ENCODE measurements at regions not wholly inside any gene's neighbourhood (a gene's known extent, or its start where the extent isn't known, plus 50 kb on each side); places are given as distances from the start of the nearest gene placed in this dataset.

GRCh38 chr14:85912141-85912540, 382.2 kb downstream of the FLRT2 start:
- no peak for ATAC-seq
- SMC1A ChIA-PET (ENCODE audit: uncharacterized antibody, unreplicated experiment) = interaction anchor here (0.8 kb wide), 1 partner anchor 13 kb away, joined by 3 read pairs; no protein-coding TSS in a partner anchor
- BruUV-seq (replicated peaks) = no TSS peak

More at GRCh38 chr14:85912141-85912540, 382.2 kb downstream of the FLRT2 start:
- H4K20me1 ChIP-seq (ENCODE audit: control insufficient read depth, insufficient read depth) = no peaks in the 10 kb centered on the region
- 46% methylated on average over 6 of the region's 6 CpGs for WGBS (ENCODE audit: insufficient coverage, insufficient replicate concordance, low lambda C conversion rate, missing lambda C conversion rate)
- H3K27me3 ChIP-seq (replicated peaks in 1 of 2; ENCODE audit: control insufficient read depth in 2 of 2, insufficient read depth in 2 of 2, low read length in 1 of 2) = no peaks in the 10 kb centered on the region
- intact Hi-C loops (cut with micrococcal nuclease; ENCODE audit: unreplicated experiment) = no loop called here
- FAIRE-seq = no peak
- no peak overlapping the region for H3K9ac ChIP-seq (ENCODE audit: control insufficient read depth, insufficient read depth, low read length)
- POLR2A ChIA-PET = no interaction called here
- in situ Hi-C loops (cut with MboI) = no loop called here
- H3K36me3 ChIP-seq (ENCODE audit: control insufficient read depth in 2 of 2, insufficient read depth in 2 of 2, low read length in 1 of 2) = no peaks in the 10 kb centered on the region
- no peaks in the 10 kb centered on the region; the same call in 2 of the 3 replicates for H3K9me3 ChIP-seq (replicated peaks; ENCODE audit: control insufficient read depth, insufficient read depth, low read length)
- DNase-seq (ENCODE audit: low read depth, low spot score) = no peak
- no peak overlapping the region for H3K27ac ChIP-seq (ENCODE audit: control insufficient read depth, insufficient read depth)
- H3K4me1 ChIP-seq (ENCODE audit: control insufficient read depth, insufficient read depth, low read length) = no peaks in the 10 kb centered on the region
- H3K4me3 ChIP-seq = no peak overlapping the region
- no peaks in the 10 kb centered on the region for H3K79me2 ChIP-seq (ENCODE audit: control insufficient read depth, insufficient read depth, low read length)
- TF ChIP-seq PML (IDR thresholded peaks at IDR 0.05; ENCODE audit: low read length) (no peak), BACH1 (IDR thresholded peaks at IDR 0.05; ENCODE audit: borderline replicate concordance) (no peak), ATF7 (IDR thresholded peaks at IDR 0.05; ENCODE audit: low read depth) (no peak), YY1 (IDR thresholded peaks at IDR 0.05; ENCODE audit: low read depth, low read length) (no peak), DPF2 (IDR thresholded peaks at IDR 0.05) (no peak), POU2F2 (IDR thresholded peaks at IDR 0.05; ENCODE audit: borderline replicate concordance, low read depth, low read length) (no peak), ZZZ3 (IDR thresholded peaks at IDR 0.05; ENCODE audit: control insufficient read depth, insufficient read length, low read depth) (no peak), ELK1 (IDR thresholded peaks at IDR 0.05; ENCODE audit: low read depth, low read length) (no peak), CREB1 (IDR thresholded peaks at IDR 0.05; ENCODE audit: low read depth) (no peak), POLR2AphosphoS5 (IDR thresholded peaks at IDR 0.05; ENCODE audit: low read length) (no peak), BHLHE40 (IDR thresholded peaks at IDR 0.05; ENCODE audit: borderline replicate concordance in 1 of 2, low read depth in 2 of 2, low read length in 1 of 2) (no peak), RFX5 (IDR thresholded peaks at IDR 0.05; ENCODE audit: low read depth, low read length) (no peak), SIX5 (IDR thresholded peaks at IDR 0.05; ENCODE audit: low read depth, low read length, severe bottlenecking) (no peak), ZNF592 (IDR thresholded peaks at IDR 0.05) (no peak), SMC3 (IDR thresholded peaks at IDR 0.05; ENCODE audit: borderline replicate concordance, low read length) (no peak), NR2F1 (conservative IDR thresholded peaks at IDR 0.05) (no peak), TCF3 (IDR thresholded peaks at IDR 0.05; ENCODE audit: borderline replicate concordance, insufficient read depth, low read depth, low read length) (no peak), CHD2 (IDR thresholded peaks at IDR 0.05; ENCODE audit: borderline replicate concordance, low read depth, low read length) (no peak)
- no peak overlapping the region for H3K4me2 ChIP-seq (ENCODE audit: control insufficient read depth, insufficient read depth)
- RAD21 ChIA-PET (ENCODE audit: unreplicated experiment) = no interaction called here
- CTCF ChIA-PET = no interaction called here
- no peak overlapping the region for H2AFZ ChIP-seq (ENCODE audit: control insufficient read depth, low read depth, low read length)
